ENCODE measurements at regions not wholly inside any gene's neighbourhood (a gene's known extent, or its start where the extent isn't known, plus 50 kb on each side); places are given as distances from the start of the nearest gene placed in this dataset.

DNA sequence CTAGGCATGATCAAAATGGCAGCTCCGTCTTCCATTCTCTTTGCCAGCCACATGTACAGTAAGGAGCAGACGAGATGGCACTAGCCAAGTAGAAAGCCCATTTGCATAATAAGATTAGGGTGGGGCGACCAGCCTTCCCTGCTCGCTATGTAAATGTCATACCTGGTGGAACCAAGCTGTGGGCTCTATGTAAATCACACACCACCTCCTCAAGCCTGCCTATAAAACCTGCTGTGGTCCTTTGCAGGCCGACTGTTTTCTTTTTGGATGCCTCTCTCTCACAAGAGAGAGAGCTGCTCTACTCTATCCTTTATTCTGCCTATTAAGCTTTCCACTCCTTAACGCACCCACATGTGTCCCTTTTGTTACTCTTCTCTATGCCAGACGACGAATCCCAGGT is 1472.7 kb downstream of the ARAP2 start:
- DNase-seq (ENCODE audit: low read depth) = no peak

DNA sequence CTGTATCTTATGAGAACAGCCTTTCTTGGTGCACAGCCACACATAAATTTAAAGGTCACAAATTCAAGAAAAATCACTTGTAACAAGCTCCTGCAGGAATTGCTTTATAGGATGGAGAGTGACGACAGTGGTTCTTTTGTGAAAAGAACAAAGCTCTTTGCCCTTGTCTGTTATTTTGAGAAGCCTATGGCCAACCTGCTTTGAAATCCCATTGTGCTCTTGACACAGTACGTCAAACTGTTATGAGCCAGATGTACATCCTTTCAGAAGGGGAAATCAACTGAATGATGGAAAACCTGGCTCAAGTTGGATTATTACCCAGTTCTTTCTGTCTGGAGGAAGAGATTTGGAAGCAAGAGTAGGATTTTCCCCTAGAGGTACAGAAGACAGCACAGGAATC is 1454.2 kb downstream of the ARAP2 start:
- DNase-seq (ENCODE audit: low read depth) = no peak
- TF ChIP-seq, protein P1, sequence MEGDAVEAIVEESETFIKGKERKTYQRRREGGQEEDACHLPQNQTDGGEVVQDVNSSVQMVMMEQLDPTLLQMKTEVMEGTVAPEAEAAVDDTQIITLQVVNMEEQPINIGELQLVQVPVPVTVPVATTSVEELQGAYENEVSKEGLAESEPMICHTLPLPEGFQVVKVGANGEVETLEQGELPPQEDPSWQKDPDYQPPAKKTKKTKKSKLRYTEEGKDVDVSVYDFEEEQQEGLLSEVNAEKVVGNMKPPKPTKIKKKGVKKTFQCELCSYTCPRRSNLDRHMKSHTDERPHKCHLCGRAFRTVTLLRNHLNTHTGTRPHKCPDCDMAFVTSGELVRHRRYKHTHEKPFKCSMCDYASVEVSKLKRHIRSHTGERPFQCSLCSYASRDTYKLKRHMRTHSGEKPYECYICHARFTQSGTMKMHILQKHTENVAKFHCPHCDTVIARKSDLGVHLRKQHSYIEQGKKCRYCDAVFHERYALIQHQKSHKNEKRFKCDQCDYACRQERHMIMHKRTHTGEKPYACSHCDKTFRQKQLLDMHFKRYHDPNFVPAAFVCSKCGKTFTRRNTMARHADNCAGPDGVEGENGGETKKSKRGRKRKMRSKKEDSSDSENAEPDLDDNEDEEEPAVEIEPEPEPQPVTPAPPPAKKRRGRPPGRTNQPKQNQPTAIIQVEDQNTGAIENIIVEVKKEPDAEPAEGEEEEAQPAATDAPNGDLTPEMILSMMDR (conservative IDR thresholded peaks at IDR 0.05; ENCODE audit: low read depth, low read length) = no peak
- H3K4me3 ChIP-seq (ENCODE audit: low read length) = no peak overlapping the region

More for the DNA sequence above, 1472.7 kb downstream of the ARAP2 start:
- TF ChIP-seq, protein P1 (conservative IDR thresholded peaks at IDR 0.05; ENCODE audit: low read depth, low read length) = no peak
- H3K4me3 ChIP-seq (ENCODE audit: low read length) = no peak overlapping the region

DNA sequence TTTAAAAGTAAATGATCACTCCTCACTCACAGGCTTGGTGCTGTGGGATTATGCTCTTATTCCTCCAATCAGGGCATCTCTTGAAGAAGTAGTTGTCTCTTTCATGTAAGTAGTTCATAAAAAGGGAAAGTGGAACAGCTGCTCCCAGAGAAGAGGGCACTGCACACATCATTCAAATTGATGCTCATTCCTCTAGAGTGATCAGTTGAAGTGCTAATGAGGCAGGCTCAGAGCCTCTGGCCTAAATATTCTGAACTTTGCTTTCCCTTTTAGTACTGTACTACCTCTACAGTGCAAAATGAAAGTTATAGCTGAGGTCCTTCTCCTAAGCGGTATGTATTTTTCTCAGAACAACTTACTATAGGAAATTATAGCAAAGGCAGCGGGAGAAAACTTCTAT is 1453.1 kb downstream of the ARAP2 start:
- TF ChIP-seq, protein P1 (conservative IDR thresholded peaks at IDR 0.05; ENCODE audit: low read depth, low read length) = no peak
- H3K4me3 ChIP-seq (ENCODE audit: low read length) = no peak overlapping the region
- no peak for DNase-seq (ENCODE audit: low read depth)

DNA sequence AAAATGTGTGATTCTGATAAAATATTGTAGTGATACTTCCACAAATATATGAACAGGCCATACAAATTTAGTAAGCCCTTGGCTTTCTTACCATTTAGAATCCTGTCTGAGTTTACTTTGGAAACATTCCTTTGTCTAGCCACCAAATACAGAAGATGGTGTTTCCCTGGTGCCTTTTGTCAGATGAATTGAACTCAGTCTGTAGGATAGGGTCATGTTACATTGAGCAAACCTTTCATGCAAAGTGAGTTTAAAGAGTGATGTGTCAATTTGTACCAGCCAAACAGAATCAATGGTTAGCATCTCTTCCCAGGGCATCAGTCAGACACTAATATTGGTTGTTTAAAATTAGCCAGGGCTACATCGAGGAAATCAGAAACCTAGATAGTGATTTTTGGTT is 1443.4 kb downstream of the ARAP2 start:
- H3K4me3 ChIP-seq (ENCODE audit: low read length) = no peak overlapping the region
- TF ChIP-seq, protein P1 (conservative IDR thresholded peaks at IDR 0.05; ENCODE audit: low read depth, low read length) = no peak
- DNase-seq (ENCODE audit: low read depth) = no peak

DNA sequence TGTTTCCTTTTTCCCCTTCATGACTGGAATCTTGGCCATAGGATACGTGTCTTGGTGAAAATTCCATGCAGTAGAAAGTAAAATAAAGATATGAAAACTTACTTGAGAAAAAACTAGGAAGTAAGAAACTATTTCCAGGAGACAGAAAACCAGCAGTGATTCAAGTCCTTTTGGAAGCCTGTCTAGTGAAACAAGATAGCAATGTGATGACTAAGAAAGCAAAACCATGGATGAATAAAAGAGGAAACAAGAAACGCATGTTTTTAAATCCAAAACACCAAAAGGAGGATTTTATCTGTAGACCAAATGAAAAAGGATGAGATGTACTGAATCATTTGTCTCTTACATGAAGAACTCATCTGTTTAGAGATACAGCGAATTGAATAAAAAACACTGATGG is 1430.0 kb downstream of the ARAP2 start:
- H3K4me3 ChIP-seq (ENCODE audit: low read length) = no peak overlapping the region
- TF ChIP-seq, protein P1 (conservative IDR thresholded peaks at IDR 0.05; ENCODE audit: low read depth, low read length) = no peak
- no peak for DNase-seq (ENCODE audit: low read depth)

DNA sequence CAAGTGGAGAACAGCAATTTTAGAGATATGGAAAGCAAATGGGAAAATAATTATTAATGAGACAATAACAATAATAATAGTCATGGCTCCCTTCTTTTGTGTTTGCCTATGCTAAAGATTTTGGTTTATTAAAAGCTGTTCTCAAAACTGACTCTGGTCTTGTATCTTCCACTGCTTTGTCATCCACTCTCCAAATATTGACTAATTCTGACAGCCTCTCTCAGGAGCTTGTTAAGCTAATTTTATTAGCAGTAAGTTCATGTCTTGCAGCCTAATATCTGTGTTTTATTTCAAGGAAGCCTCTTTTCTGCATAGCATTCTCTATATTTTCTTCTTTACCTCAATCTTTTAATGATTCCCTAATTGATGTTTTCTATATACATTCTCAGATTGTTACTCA is 1419.8 kb downstream of the ARAP2 start:
- no peak overlapping the region for H3K4me3 ChIP-seq (ENCODE audit: low read length)
- TF ChIP-seq, protein P1 (conservative IDR thresholded peaks at IDR 0.05; ENCODE audit: low read depth, low read length) = no peak
- DNase-seq (ENCODE audit: low read depth) = no peak

DNA sequence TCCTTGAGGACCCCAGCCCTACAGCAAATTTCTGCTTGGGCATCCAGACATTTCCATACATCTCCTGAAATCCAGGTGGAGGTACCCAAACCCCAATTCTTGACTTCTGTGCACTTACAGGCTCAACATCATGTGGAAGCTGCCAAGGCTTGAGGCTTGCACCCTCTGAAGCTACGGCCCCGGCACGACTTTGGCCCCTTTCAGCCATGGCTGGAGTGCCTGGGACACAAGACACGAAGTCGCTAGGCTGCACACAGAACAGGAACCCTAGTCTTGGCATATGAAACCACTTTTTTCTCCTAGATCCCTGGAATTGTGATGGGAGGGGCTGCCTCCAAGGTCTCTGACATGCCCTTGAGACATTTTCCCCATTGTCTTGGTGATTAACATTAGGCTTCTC is 1417.7 kb downstream of the ARAP2 start:
- TF ChIP-seq, protein P1 (conservative IDR thresholded peaks at IDR 0.05; ENCODE audit: low read depth, low read length) = no peak

More for the DNA sequence above, 1417.7 kb downstream of the ARAP2 start:
- no peak for DNase-seq (ENCODE audit: low read depth)
- H3K4me3 ChIP-seq (ENCODE audit: low read length) = no peak overlapping the region

All from retinal pigment epithelial cell (primary cell).